ENCODE measurements at regions not wholly inside any gene's neighbourhood (a gene's known extent, or its start where the extent isn't known, plus 50 kb on each side); places are given as distances from the start of the nearest gene placed in this dataset.

DNA sequence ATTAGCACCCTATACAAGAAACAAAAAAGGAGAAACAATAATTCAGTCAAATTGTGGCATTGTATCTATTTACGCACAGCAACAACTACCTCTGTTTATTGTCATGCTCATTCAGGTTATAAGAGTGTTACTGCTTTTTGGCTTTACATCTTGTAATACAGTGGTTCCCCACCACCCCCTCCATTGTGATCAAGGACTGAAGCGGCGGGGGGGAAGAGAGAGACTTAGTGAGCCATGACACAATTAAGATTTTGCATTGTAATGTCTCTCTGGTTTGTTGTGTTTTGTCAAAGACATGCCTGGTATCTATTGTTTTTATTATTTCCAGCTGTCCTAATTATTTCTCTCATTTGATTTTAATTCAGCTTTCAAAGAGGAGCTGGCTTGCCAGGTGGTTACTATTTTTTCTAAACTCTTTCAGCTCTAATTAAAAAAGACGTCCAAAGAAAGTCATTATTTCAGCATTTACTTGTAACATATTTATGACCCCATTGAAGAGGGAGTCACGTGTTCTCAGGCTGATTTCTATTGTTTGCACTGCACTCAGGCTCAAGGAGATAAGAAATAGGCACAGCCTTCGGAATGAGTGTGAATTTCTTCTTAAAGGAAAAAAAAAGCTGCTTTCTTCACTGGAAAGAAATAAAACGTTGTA, 234.4 kb upstream of the TBL1XR1 start:
- no peak for TF ChIP-seq POLR2AphosphoS5 (IDR thresholded peaks at IDR 0.05; ENCODE audit: low read depth, low read length)
- no peak for TF ChIP-seq PAX5 (IDR thresholded peaks at IDR 0.05; ENCODE audit: insufficient read depth, low read length, severe bottlenecking)
- no peak for TF ChIP-seq POLR2A (IDR thresholded peaks at IDR 0.05; ENCODE audit: low read depth, low read length)
- no peak for TF ChIP-seq SPI1 (IDR thresholded peaks at IDR 0.05; ENCODE audit: low read depth, low read length)

All from GM12891 (cell line).